Stimulated activated memory B cell treated with anti-CD40 and anti-IgM and Interleukin-4, amounts not matched to agents 10 μg/mL and 1 μg/mL and 100 μg/mL, for 72 hours (primary cell): ENCODE measurements at regions not wholly inside any gene's neighbourhood (a gene's known extent, or its start where the extent isn't known, plus 50 kb on each side); places are given as distances from the start of the nearest gene placed in this dataset.
A peak's percentile ranks its signal among the peaks of the same experiment; 100 is the strongest.

ENCODE experiments used
- ATAC-seq: fragments of 150-1000 bp; cut with Tn5 transposase; 2 replicates; pipeline ENCODE4 v1.10.0; 2021
- H3K27ac Mint-ChIP-seq: one replicate; pipeline ENCODE4 v1.8.0; 2022; ENCODE audit warnings: mild to moderate bottlenecking, mixed read lengths
- H3K27me3 Mint-ChIP-seq: one replicate; pipeline ENCODE4 v1.8.0; 2022; ENCODE audit warnings: mixed read lengths
- H3K36me3 Mint-ChIP-seq: one replicate; pipeline ENCODE4 v1.8.0; 2022; ENCODE audit warnings: mixed read lengths
- H3K4me1 Mint-ChIP-seq: one replicate; pipeline ENCODE4 v1.8.0; 2022; ENCODE audit warnings: mixed read lengths
- H3K4me3 Mint-ChIP-seq: one replicate; pipeline ENCODE4 v1.8.0; 2022; ENCODE audit warnings: mild to moderate bottlenecking, moderate library complexity, mixed read lengths
- H3K9me3 Mint-ChIP-seq: one replicate; pipeline ENCODE4 v1.8.0; 2022; ENCODE audit warnings: mixed read lengths

- Mint-ChIP-seq H3K4me1 (peaks cover 51% of the 10 kb centered on the region), H3K9me3 (peaks cover 3% of the 10 kb centered on the region), H3K27ac (peak overlapping the region; percentile 49), H3K36me3 (peaks cover 9% of the 10 kb centered on the region), H3K4me3 (no peak overlapping the region), H3K27me3 (no peaks in the 10 kb centered on the region)
- ATAC-seq = no peak
These were observed 50.0 kb upstream of the BET1 start for GRCh38 chr7:94054130-94054529.

GRCh38 chr7:94055963-94056362, 51.8 kb upstream of the BET1 start:
- no peaks in the 10 kb centered on the region for H3K27me3 Mint-ChIP-seq
- peaks cover 9% of the 10 kb centered on the region for H3K36me3 Mint-ChIP-seq
- H3K27ac Mint-ChIP-seq = peak overlapping the region; percentile 26
- no peak for ATAC-seq
- H3K9me3 Mint-ChIP-seq = peaks cover 3% of the 10 kb centered on the region
- H3K4me3 Mint-ChIP-seq = no peak overlapping the region
- peaks cover 40% of the 10 kb centered on the region for H3K4me1 Mint-ChIP-seq

- peaks cover 44% of the 10 kb centered on the region for H3K4me1 Mint-ChIP-seq
- no peaks in the 10 kb centered on the region for H3K27me3 Mint-ChIP-seq
- no peak for ATAC-seq
- H3K27ac Mint-ChIP-seq = peak overlapping the region; percentile 26
- peaks cover 9% of the 10 kb centered on the region for H3K36me3 Mint-ChIP-seq
- peaks cover 3% of the 10 kb centered on the region for H3K9me3 Mint-ChIP-seq
- no peak overlapping the region for H3K4me3 Mint-ChIP-seq
These were observed 52.6 kb upstream of the BET1 start for GRCh38 chr7:94056796-94057207.

- no peak for ATAC-seq
- H3K27ac Mint-ChIP-seq = no peak overlapping the region
- peaks cover 42% of the 10 kb centered on the region for H3K4me1 Mint-ChIP-seq
- H3K4me3 Mint-ChIP-seq = no peak overlapping the region
- H3K27me3 Mint-ChIP-seq = no peaks in the 10 kb centered on the region
- H3K9me3 Mint-ChIP-seq = peaks cover 3% of the 10 kb centered on the region
- H3K36me3 Mint-ChIP-seq = peaks cover 9% of the 10 kb centered on the region
These were observed 53.8 kb upstream of the BET1 start for GRCh38 chr7:94057955-94058354.

- no peak overlapping the region for H3K4me3 Mint-ChIP-seq
- no peaks in the 10 kb centered on the region for H3K27me3 Mint-ChIP-seq
- H3K27ac Mint-ChIP-seq = peak overlapping the region; percentile 51
- ATAC-seq = peak; percentile 72
- peaks cover 9% of the 10 kb centered on the region for H3K36me3 Mint-ChIP-seq
- peaks cover 3% of the 10 kb centered on the region for H3K9me3 Mint-ChIP-seq
- peaks cover 32% of the 10 kb centered on the region for H3K4me1 Mint-ChIP-seq
These were observed 55.6 kb upstream of the BET1 start for GRCh38 chr7:94059746-94060145.

- H3K9me3 Mint-ChIP-seq = peaks cover 3% of the 10 kb centered on the region
- peak overlapping the region; percentile 51 for H3K27ac Mint-ChIP-seq
- no peaks in the 10 kb centered on the region for H3K27me3 Mint-ChIP-seq
- peaks cover 34% of the 10 kb centered on the region for H3K4me1 Mint-ChIP-seq
- no peak overlapping the region for H3K4me3 Mint-ChIP-seq
- peaks cover 5% of the 10 kb centered on the region for H3K36me3 Mint-ChIP-seq
- ATAC-seq = no peak
These were observed 56.6 kb upstream of the BET1 start for GRCh38 chr7:94060752-94061151.

- no peaks in the 10 kb centered on the region for H3K9me3 Mint-ChIP-seq
- ATAC-seq = no peak
- H3K36me3 Mint-ChIP-seq = no peaks in the 10 kb centered on the region
- H3K27ac Mint-ChIP-seq = peak overlapping the region; percentile 51
- no peaks in the 10 kb centered on the region for H3K27me3 Mint-ChIP-seq
- no peak overlapping the region for H3K4me3 Mint-ChIP-seq
- H3K4me1 Mint-ChIP-seq = peaks cover 29% of the 10 kb centered on the region
These were observed 57.2 kb upstream of the BET1 start for GRCh38 chr7:94061326-94061725.

GRCh38 chr7:94062372-94062771, 58.2 kb upstream of the BET1 start:
- Mint-ChIP-seq H3K36me3 (no peaks in the 10 kb centered on the region), H3K4me1 (peaks cover 30% of the 10 kb centered on the region), H3K9me3 (no peaks in the 10 kb centered on the region), H3K27me3 (no peaks in the 10 kb centered on the region), H3K4me3 (peak overlapping the region; percentile 0), H3K27ac (peak overlapping the region; percentile 51)
- peak; percentile 60 for ATAC-seq

GRCh38 chr7:94064541-94065191, 60.5 kb upstream of the BET1 start:
- H3K4me1 Mint-ChIP-seq = peaks cover 49% of the 10 kb centered on the region
- H3K36me3 Mint-ChIP-seq = no peaks in the 10 kb centered on the region
- no peak overlapping the region for H3K4me3 Mint-ChIP-seq
- no peak for ATAC-seq
- H3K27me3 Mint-ChIP-seq = no peaks in the 10 kb centered on the region
- H3K9me3 Mint-ChIP-seq = no peaks in the 10 kb centered on the region
- H3K27ac Mint-ChIP-seq = no peak overlapping the region

- no peaks in the 10 kb centered on the region for H3K36me3 Mint-ChIP-seq
- peaks cover 42% of the 10 kb centered on the region for H3K4me1 Mint-ChIP-seq
- H3K9me3 Mint-ChIP-seq = no peaks in the 10 kb centered on the region
- peak overlapping the region; percentile 37 for H3K27ac Mint-ChIP-seq
- H3K4me3 Mint-ChIP-seq = no peak overlapping the region
- no peak for ATAC-seq
- no peaks in the 10 kb centered on the region for H3K27me3 Mint-ChIP-seq
These were observed 62.9 kb upstream of the BET1 start for GRCh38 chr7:94067047-94067446.

GRCh38 chr7:94067506-94067905, 63.4 kb upstream of the BET1 start:
- H3K4me3 Mint-ChIP-seq = no peak overlapping the region
- H3K4me1 Mint-ChIP-seq = peaks cover 38% of the 10 kb centered on the region
- no peaks in the 10 kb centered on the region for H3K36me3 Mint-ChIP-seq
- no peak for ATAC-seq
- H3K27ac Mint-ChIP-seq = peak overlapping the region; percentile 37
- H3K27me3 Mint-ChIP-seq = no peaks in the 10 kb centered on the region
- H3K9me3 Mint-ChIP-seq = no peaks in the 10 kb centered on the region

GRCh38 chr7:94069162-94069739, 65.1 kb upstream of the BET1 start:
- Mint-ChIP-seq H3K4me3 (no peak overlapping the region), H3K9me3 (no peaks in the 10 kb centered on the region), H3K36me3 (no peaks in the 10 kb centered on the region), H3K27ac (peak overlapping the region; percentile 84), H3K4me1 (peaks cover 41% of the 10 kb centered on the region), H3K27me3 (no peaks in the 10 kb centered on the region)
- ATAC-seq = peak; percentile 63

GRCh38 chr7:94080551-94080950, 76.4 kb upstream of the BET1 start:
- no peak overlapping the region for H3K27ac Mint-ChIP-seq
- ATAC-seq = no peak

GRCh38 chr7:94082126-94082525, 78.0 kb upstream of the BET1 start:
- H3K27me3 Mint-ChIP-seq = no peaks in the 10 kb centered on the region
- H3K36me3 Mint-ChIP-seq = no peaks in the 10 kb centered on the region
- H3K9me3 Mint-ChIP-seq = no peaks in the 10 kb centered on the region
- H3K27ac Mint-ChIP-seq = no peak overlapping the region
- H3K4me1 Mint-ChIP-seq = no peaks in the 10 kb centered on the region
- no peak for ATAC-seq
- no peak overlapping the region for H3K4me3 Mint-ChIP-seq

More at GRCh38 chr7:94080551-94080950, 76.4 kb upstream of the BET1 start:
- Mint-ChIP-seq H3K4me1 (no peaks in the 10 kb centered on the region), H3K9me3 (no peaks in the 10 kb centered on the region), H3K4me3 (no peak overlapping the region), H3K36me3 (no peaks in the 10 kb centered on the region), H3K27me3 (no peaks in the 10 kb centered on the region)

GRCh38 chr7:94087664-94088352, 83.7 kb upstream of the BET1 start:
- Mint-ChIP-seq H3K4me1 (peaks cover 16% of the 10 kb centered on the region), H3K9me3 (no peaks in the 10 kb centered on the region), H3K4me3 (peak overlapping the region; percentile 76), H3K27ac (peak overlapping the region; percentile 91), H3K27me3 (no peaks in the 10 kb centered on the region), H3K36me3 (no peaks in the 10 kb centered on the region)
- ATAC-seq = peak; percentile 90

GRCh38 chr7:94088560-94088959, 84.4 kb upstream of the BET1 start:
- no peak overlapping the region for H3K4me3 Mint-ChIP-seq
- H3K36me3 Mint-ChIP-seq = no peaks in the 10 kb centered on the region
- H3K4me1 Mint-ChIP-seq = peaks cover 16% of the 10 kb centered on the region
- H3K9me3 Mint-ChIP-seq = no peaks in the 10 kb centered on the region
- peak overlapping the region; percentile 91 for H3K27ac Mint-ChIP-seq
- peak; percentile 73 for ATAC-seq
- H3K27me3 Mint-ChIP-seq = no peaks in the 10 kb centered on the region
